WTC11 (cell line): ENCODE measurements at regions not wholly inside any gene's neighbourhood (a gene's known extent, or its start where the extent isn't known, plus 50 kb on each side); places are given as distances from the start of the nearest gene placed in this dataset.

Experiments
- ATAC-seq: fragments of 200-7000 bp; cut with Tn5 transposase; 2 replicates; pipeline ENCODE4 v1.10.0; 2021; ENCODE audit warnings: mild to moderate bottlenecking, moderate library complexity
- CTCF ChIA-PET: fragments of 300-600 bp; sonication (Branson Sonifier 250); formaldehyde crosslinking; loops from one replicate; lab custom pipeline; 2021; ENCODE audit warnings: antibody characterized with exemption; lab: Charles Lee
- POLR2A ChIA-PET: fragments of 350-600 bp; sonication (Branson Sonifier 250); formaldehyde crosslinking; loops from one replicate; lab custom pipeline; 2021; ENCODE audit warnings: antibody characterized with exemption; lab: Charles Lee
- DNase-seq: peaks from one replicate; pipeline ENCODE4 v3.0.0; 2021; ENCODE audit warnings: low spot score
- H3K27ac Mint-ChIP-seq: 2 replicates; pipeline ENCODE4 v1.8.0; 2021; ENCODE audit warnings: mixed read lengths
- H3K27me3 Mint-ChIP-seq: 2 replicates; pipeline ENCODE4 v1.8.0; 2021; ENCODE audit warnings: low read depth, mild to moderate bottlenecking, moderate library complexity, mixed read lengths
- H3K36me3 Mint-ChIP-seq: 2 replicates; pipeline ENCODE4 v1.8.0; 2021; ENCODE audit warnings: mixed read lengths
- H3K4me1 Mint-ChIP-seq: 2 replicates; pipeline ENCODE4 v1.8.0; 2022; ENCODE audit warnings: mixed read lengths
- H3K4me3 Mint-ChIP-seq: 2 replicates; pipeline ENCODE4 v1.8.0; 2021; ENCODE audit warnings: mild to moderate bottlenecking, moderate library complexity, mixed read lengths
- H3K9me3 Mint-ChIP-seq: 2 replicates; pipeline ENCODE4 v1.8.0; 2021; ENCODE audit warnings: mixed read lengths
- CTCF ChIP-seq: fragments of 200-600 bp; IDR thresholded peaks from 2 replicates; pipeline ENCODE4 v1.8.0; 2022; ENCODE audit warnings: antibody characterized with exemption
- IRF1 ChIP-seq: sonication (generic); formaldehyde crosslinking; IDR thresholded peaks from 2 replicates; pipeline ENCODE4 v1.8.0; 2023; ENCODE audit warnings: missing genetic modification reagents
- JAZF1 ChIP-seq: fragments of 250-450 bp; sonication (Bioruptor Pico); IDR thresholded peaks from 2 replicates; pipeline ENCODE4 v1.9.0; 2021; ENCODE audit warnings: moderate library complexity, mild to moderate bottlenecking, inconsistent platforms
- NR2C2 ChIP-seq: sonication (generic); formaldehyde crosslinking; IDR thresholded peaks from 2 replicates; pipeline ENCODE4 v1.8.0; 2022; ENCODE audit warnings: mild to moderate bottlenecking, missing genetic modification reagents
- PRDM15 ChIP-seq: sonication (generic); formaldehyde crosslinking; IDR thresholded peaks from 2 replicates; pipeline ENCODE4 v1.8.0; 2022; ENCODE audit warnings: missing genetic modification reagents
- PRRX2 ChIP-seq: fragments of 250-450 bp; sonication (Bioruptor Pico); IDR thresholded peaks from 2 replicates; pipeline ENCODE4 v1.8.0; 2021; ENCODE audit warnings: mild to moderate bottlenecking
- TEAD4 ChIP-seq: sonication (generic); formaldehyde crosslinking; IDR thresholded peaks from 2 replicates; pipeline ENCODE4 v1.8.0; 2022; ENCODE audit warnings: mild to moderate bottlenecking, missing genetic modification reagents
- USF2 ChIP-seq: sonication (generic); formaldehyde crosslinking; IDR thresholded peaks from 2 replicates; pipeline ENCODE4 v1.8.1; 2023; ENCODE audit warnings: mild to moderate bottlenecking, missing genetic modification reagents, moderate library complexity
- ZNF121 ChIP-seq: sonication (generic); formaldehyde crosslinking; IDR thresholded peaks from 2 replicates; pipeline ENCODE4 v1.8.0; 2023; ENCODE audit warnings: missing genetic modification reagents
- ZNF423 ChIP-seq: fragments of 250-450 bp; sonication (Bioruptor Pico); IDR thresholded peaks from 2 replicates; pipeline ENCODE4 v2.1.2; 2022; ENCODE audit warnings: mild to moderate bottlenecking, moderate library complexity
- TF ChIP-seq, protein P1 (sequence below): sonication (generic); formaldehyde crosslinking; IDR thresholded peaks from 2 replicates; pipeline ENCODE4 v1.8.1; 2023; ENCODE audit warnings: mild to moderate bottlenecking, missing genetic modification reagents
- TF ChIP-seq, protein P2 (sequence below): fragments of 250-450 bp; sonication (Bioruptor Pico); IDR thresholded peaks from 2 replicates; pipeline ENCODE4 v1.8.0; 2021; ENCODE audit warnings: mild to moderate bottlenecking
- TF ChIP-seq, protein P3 (sequence below): sonication (generic); formaldehyde crosslinking; IDR thresholded peaks from 2 replicates; pipeline ENCODE4 v1.8.0; 2022; ENCODE audit warnings: mild to moderate bottlenecking, missing genetic modification reagents
- TF ChIP-seq, protein P4 (sequence below): sonication (generic); formaldehyde crosslinking; IDR thresholded peaks from 2 replicates; pipeline ENCODE4 v1.8.0; 2022; ENCODE audit warnings: mild to moderate bottlenecking, missing genetic modification reagents
- TF ChIP-seq, protein P5 (sequence below): sonication (generic); formaldehyde crosslinking; IDR thresholded peaks from 2 replicates; pipeline ENCODE4 v1.8.0; 2022; ENCODE audit warnings: mild to moderate bottlenecking, missing genetic modification reagents
- TF ChIP-seq, protein P6 (sequence below): sonication (generic); formaldehyde crosslinking; IDR thresholded peaks from 2 replicates; pipeline ENCODE4 v1.8.1; 2023; ENCODE audit warnings: mild to moderate bottlenecking, missing genetic modification reagents, moderate library complexity

DNA sequence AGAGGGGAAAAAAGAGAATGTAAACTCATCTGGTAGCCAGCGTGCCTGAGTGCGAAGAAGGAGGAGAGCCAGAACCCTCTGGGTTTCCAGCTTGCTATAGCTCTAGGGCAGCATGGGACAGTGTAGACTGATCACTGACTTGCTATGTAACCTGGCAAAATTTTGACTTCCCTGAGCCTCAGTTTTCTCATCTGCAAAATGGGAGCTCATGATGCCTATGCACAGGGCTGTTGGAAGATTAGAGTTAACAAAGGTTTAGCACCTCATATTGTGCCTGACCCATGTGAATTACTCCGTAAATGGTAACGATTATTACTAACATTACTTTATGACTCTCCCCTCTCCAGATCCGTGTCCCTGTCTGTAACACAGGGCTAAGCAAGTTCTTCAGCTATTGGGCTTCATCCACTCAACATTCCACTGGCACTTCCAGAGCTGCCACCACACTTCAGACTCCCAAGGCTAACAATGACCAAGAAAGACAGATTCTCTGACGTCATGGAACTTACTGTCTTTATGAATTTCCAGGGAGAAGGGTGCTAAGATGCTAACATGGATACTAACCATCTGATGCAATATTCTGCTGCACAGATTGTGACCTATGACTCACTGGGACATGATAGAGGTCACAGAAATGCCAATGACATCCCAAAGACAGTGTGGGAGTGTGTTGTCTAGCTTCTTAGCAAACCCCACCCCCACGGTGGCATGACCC lies 195.2 kb downstream of the TRIM29 start (continued):
- TF ChIP-seq PRDM15 (CRISPR knock-in tag), result no peak
- TF ChIP-seq JAZF1, result no peak
- TF ChIP-seq ZNF423 (CRISPR knock-in tag), result no peak
- TF ChIP-seq NR2C2, result no peak
- TF ChIP-seq, protein P1, sequence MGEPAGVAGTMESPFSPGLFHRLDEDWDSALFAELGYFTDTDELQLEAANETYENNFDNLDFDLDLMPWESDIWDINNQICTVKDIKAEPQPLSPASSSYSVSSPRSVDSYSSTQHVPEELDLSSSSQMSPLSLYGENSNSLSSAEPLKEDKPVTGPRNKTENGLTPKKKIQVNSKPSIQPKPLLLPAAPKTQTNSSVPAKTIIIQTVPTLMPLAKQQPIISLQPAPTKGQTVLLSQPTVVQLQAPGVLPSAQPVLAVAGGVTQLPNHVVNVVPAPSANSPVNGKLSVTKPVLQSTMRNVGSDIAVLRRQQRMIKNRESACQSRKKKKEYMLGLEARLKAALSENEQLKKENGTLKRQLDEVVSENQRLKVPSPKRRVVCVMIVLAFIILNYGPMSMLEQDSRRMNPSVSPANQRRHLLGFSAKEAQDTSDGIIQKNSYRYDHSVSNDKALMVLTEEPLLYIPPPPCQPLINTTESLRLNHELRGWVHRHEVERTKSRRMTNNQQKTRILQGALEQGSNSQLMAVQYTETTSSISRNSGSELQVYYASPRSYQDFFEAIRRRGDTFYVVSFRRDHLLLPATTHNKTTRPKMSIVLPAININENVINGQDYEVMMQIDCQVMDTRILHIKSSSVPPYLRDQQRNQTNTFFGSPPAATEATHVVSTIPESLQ (CRISPR knock-in tag), result no peak
- TF ChIP-seq TEAD4 (CRISPR knock-in tag), result no peak
- TF ChIP-seq, protein P2, sequence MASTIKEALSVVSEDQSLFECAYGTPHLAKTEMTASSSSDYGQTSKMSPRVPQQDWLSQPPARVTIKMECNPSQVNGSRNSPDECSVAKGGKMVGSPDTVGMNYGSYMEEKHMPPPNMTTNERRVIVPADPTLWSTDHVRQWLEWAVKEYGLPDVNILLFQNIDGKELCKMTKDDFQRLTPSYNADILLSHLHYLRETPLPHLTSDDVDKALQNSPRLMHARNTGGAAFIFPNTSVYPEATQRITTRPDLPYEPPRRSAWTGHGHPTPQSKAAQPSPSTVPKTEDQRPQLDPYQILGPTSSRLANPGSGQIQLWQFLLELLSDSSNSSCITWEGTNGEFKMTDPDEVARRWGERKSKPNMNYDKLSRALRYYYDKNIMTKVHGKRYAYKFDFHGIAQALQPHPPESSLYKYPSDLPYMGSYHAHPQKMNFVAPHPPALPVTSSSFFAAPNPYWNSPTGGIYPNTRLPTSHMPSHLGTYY (CRISPR knock-in tag), result no peak

GRCh38 chr11:119941636-119942411 lies 196.1 kb downstream of the TRIM29 start:
- TF ChIP-seq ZNF423 (CRISPR knock-in tag), result no peak
- TF ChIP-seq, protein P3, sequence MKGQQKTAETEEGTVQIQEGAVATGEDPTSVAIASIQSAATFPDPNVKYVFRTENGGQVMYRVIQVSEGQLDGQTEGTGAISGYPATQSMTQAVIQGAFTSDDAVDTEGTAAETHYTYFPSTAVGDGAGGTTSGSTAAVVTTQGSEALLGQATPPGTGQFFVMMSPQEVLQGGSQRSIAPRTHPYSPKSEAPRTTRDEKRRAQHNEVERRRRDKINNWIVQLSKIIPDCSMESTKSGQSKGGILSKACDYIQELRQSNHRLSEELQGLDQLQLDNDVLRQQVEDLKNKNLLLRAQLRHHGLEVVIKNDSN, result no peak
- TF ChIP-seq CTCF, result peak; percentile 8; the same call in 1 of the 2 replicates
- TF ChIP-seq USF2, result no peak
- TF ChIP-seq ZNF121 (CRISPR knock-in tag), result peak; percentile 37; the same call in 1 of the 2 replicates
- no peak for TF ChIP-seq IRF1 (CRISPR knock-in tag)
- no peak for TF ChIP-seq PRRX2 (CRISPR knock-in tag)
- TF ChIP-seq, protein P4, sequence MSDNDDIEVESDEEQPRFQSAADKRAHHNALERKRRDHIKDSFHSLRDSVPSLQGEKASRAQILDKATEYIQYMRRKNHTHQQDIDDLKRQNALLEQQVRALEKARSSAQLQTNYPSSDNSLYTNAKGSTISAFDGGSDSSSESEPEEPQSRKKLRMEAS (CRISPR knock-in tag), result no peak
- TF ChIP-seq, protein P5, sequence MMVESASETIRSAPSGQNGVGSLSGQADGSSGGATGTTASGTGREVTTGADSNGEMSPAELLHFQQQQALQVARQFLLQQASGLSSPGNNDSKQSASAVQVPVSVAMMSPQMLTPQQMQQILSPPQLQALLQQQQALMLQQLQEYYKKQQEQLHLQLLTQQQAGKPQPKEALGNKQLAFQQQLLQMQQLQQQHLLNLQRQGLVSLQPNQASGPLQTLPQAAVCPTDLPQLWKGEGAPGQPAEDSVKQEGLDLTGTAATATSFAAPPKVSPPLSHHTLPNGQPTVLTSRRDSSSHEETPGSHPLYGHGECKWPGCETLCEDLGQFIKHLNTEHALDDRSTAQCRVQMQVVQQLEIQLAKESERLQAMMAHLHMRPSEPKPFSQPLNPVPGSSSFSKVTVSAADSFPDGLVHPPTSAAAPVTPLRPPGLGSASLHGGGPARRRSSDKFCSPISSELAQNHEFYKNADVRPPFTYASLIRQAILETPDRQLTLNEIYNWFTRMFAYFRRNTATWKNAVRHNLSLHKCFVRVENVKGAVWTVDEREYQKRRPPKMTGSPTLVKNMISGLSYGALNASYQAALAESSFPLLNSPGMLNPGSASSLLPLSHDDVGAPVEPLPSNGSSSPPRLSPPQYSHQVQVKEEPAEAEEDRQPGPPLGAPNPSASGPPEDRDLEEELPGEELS, result no peak
- TF ChIP-seq, protein P6, sequence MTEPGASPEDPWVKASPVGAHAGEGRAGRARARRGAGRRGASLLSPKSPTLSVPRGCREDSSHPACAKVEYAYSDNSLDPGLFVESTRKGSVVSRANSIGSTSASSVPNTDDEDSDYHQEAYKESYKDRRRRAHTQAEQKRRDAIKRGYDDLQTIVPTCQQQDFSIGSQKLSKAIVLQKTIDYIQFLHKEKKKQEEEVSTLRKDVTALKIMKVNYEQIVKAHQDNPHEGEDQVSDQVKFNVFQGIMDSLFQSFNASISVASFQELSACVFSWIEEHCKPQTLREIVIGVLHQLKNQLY (CRISPR knock-in tag), result no peak
- no peak overlapping the region for H3K4me3 Mint-ChIP-seq
- no peaks in the 10 kb centered on the region for H3K36me3 Mint-ChIP-seq
- peak; percentile 52 for DNase-seq
- peaks cover 35% of the 10 kb centered on the region for H3K4me1 Mint-ChIP-seq
- H3K27me3 Mint-ChIP-seq, result no peaks in the 10 kb centered on the region; the same call in 1 of the 2 replicates
- POLR2A ChIA-PET, result no interaction called here
- H3K27ac Mint-ChIP-seq, result no peak overlapping the region
- CTCF ChIA-PET, result interaction anchor here (1.0 to 1.7 kb wide), 3 partner anchors 11 to 221 kb away, joined by 3 to 4 read pairs (median 3); no protein-coding TSS in a partner anchor
- H3K9me3 Mint-ChIP-seq, result no peaks in the 10 kb centered on the region
- ATAC-seq, result peak; percentile 72
